ENCODE measurements at regions not wholly inside any gene's neighbourhood (a gene's known extent, or its start where the extent isn't known, plus 50 kb on each side); places are given as distances from the start of the nearest gene placed in this dataset.
A peak's percentile ranks its signal among the peaks of the same experiment; 100 is the strongest.

- Histone ChIP-seq H2AFZ (ENCODE audit: low read depth, low read length) (no peak overlapping the region), H3K27me3 (ENCODE audit: control insufficient read depth in 2 of 2, insufficient read depth in 2 of 2, low read length in 2 of 2) (no peaks in the 10 kb centered on the region), H3K79me2 (ENCODE audit: control insufficient read depth, insufficient read depth, low read length) (no peaks in the 10 kb centered on the region), H3K27ac (ENCODE audit: extremely low read depth, low read depth, low read length) (no peak overlapping the region), H3K9me3 (replicated peaks; ENCODE audit: control insufficient read depth, insufficient read depth, low read depth, low read length) (no peaks in the 10 kb centered on the region; the same call in 1 of the 2 replicates), H4K20me1 (replicated peaks; ENCODE audit: control insufficient read depth, insufficient read depth, low read length) (no peaks in the 10 kb centered on the region), H3K36me3 (ENCODE audit: control insufficient read depth, insufficient read depth, low read length) (no peaks in the 10 kb centered on the region), H3K4me2 (ENCODE audit: insufficient read depth, low read length) (no peak overlapping the region), H3K4me3 (no peak overlapping the region), H3K9ac (ENCODE audit: insufficient read depth in 1 of 2, low read depth in 2 of 2, low read length in 2 of 2) (no peak overlapping the region), H3K4me1 (replicated peaks in 1 of 2; ENCODE audit: control insufficient read depth in 2 of 2, insufficient read depth in 2 of 2, low read length in 2 of 2) (no peaks in the 10 kb centered on the region), H3K9me1 (ENCODE audit: control insufficient read depth, insufficient read depth, low read length) (no peaks in the 10 kb centered on the region)
- ATAC-seq (no peak), DNase-seq (ENCODE audit: extremely low read depth in 1 of 4, low spot score in 3 of 4) (no peak), FAIRE-seq (no peak)
- ChIA-PET POLR2A (no interaction called here), CTCF (ENCODE audit: low intra/inter-chr PET ratio) (no interaction called here)
- 2% methylated on average over 3 of the region's 3 CpGs for WGBS (ENCODE audit: insufficient coverage, low coverage, missing lambda C conversion rate)
- TF ChIP-seq POLR2B (IDR thresholded peaks at IDR 0.05; ENCODE audit: low read depth, partially characterized antibody) = no peak
- no peak for TF ChIP-seq HIVEP1 (CRISPR knock-in tag; IDR thresholded peaks at IDR 0.05)
- no peak for TF ChIP-seq ZFP36 (IDR thresholded peaks at IDR 0.05; ENCODE audit: low read depth, low read length, partially characterized antibody)
- TF ChIP-seq SMARCE1 (IDR thresholded peaks at IDR 0.05) = no peak
- no peak for TF ChIP-seq ZNF212 (CRISPR knock-in tag; IDR thresholded peaks at IDR 0.05)
- no peak for TF ChIP-seq RBM25 (IDR thresholded peaks at IDR 0.05; ENCODE audit: low read depth, low read length, severe bottlenecking)
- TF ChIP-seq MCM2 (IDR thresholded peaks at IDR 0.05; ENCODE audit: low read depth) = no peak
- TF ChIP-seq EHMT2 (IDR thresholded peaks at IDR 0.05) = no peak
- in situ Hi-C loops (cut with MboI) (no loop called here), intact Hi-C loops (cut with micrococcal nuclease) (no loop called here)
- BruUV-seq (replicated peaks) = no TSS peak
Measured at GRCh38 chr1:195005338-195005737, 1602.9 kb downstream of the KCNT2 start.

- Histone ChIP-seq H3K27ac (ENCODE audit: extremely low read depth, low read depth, low read length) (no peak overlapping the region), H3K9ac (ENCODE audit: insufficient read depth in 1 of 2, low read depth in 2 of 2, low read length in 2 of 2) (no peak overlapping the region), H3K4me2 (ENCODE audit: insufficient read depth, low read length) (no peak overlapping the region), H3K9me3 (replicated peaks; ENCODE audit: control insufficient read depth, insufficient read depth, low read depth, low read length) (no peaks in the 10 kb centered on the region; the same call in 1 of the 2 replicates), H3K4me1 (replicated peaks in 1 of 2; ENCODE audit: control insufficient read depth in 2 of 2, insufficient read depth in 2 of 2, low read length in 2 of 2) (no peaks in the 10 kb centered on the region), H3K4me3 (no peak overlapping the region), H2AFZ (ENCODE audit: low read depth, low read length) (no peak overlapping the region), H3K9me1 (ENCODE audit: control insufficient read depth, insufficient read depth, low read length) (no peaks in the 10 kb centered on the region), H3K36me3 (ENCODE audit: control insufficient read depth, insufficient read depth, low read length) (no peaks in the 10 kb centered on the region), H4K20me1 (replicated peaks; ENCODE audit: control insufficient read depth, insufficient read depth, low read length) (no peaks in the 10 kb centered on the region), H3K27me3 (ENCODE audit: control insufficient read depth in 2 of 2, insufficient read depth in 2 of 2, low read length in 2 of 2) (no peaks in the 10 kb centered on the region), H3K79me2 (ENCODE audit: control insufficient read depth, insufficient read depth, low read length) (no peaks in the 10 kb centered on the region)
- intact Hi-C loops (cut with micrococcal nuclease) = no loop called here
- DNase-seq (ENCODE audit: extremely low read depth in 1 of 4, low spot score in 3 of 4) (no peak), ATAC-seq (no peak), FAIRE-seq (no peak)
- POLR2A ChIA-PET = interaction anchor here (0.7 kb wide), 1 partner anchor 33 kb away, joined by 3 read pairs; no protein-coding TSS in a partner anchor
- no TSS peak for BruUV-seq (replicated peaks)
- no peak for TF ChIP-seq PBX2 (CRISPR knock-in tag; IDR thresholded peaks at IDR 0.05; ENCODE audit: low read depth)
- peak; percentile 21; the same call in 1 of the 2 replicates for TF ChIP-seq PBX2 (tag; conservative IDR thresholded peaks at IDR 0.05; ENCODE audit: low read depth)
- no peak for TF ChIP-seq TEAD2 (tag; IDR thresholded peaks at IDR 0.05)
- no peak for TF ChIP-seq TCF3 (CRISPR knock-in tag; IDR thresholded peaks at IDR 0.05)
- no peak for TF ChIP-seq MBD2 (IDR thresholded peaks at IDR 0.05; ENCODE audit: borderline replicate concordance, low read depth)
- CTCF ChIA-PET (ENCODE audit: low intra/inter-chr PET ratio) = no interaction called here
- in situ Hi-C loops (cut with MboI) = no loop called here
- WGBS (ENCODE audit: insufficient coverage, low coverage, missing lambda C conversion rate) = 6% methylated on average over 2 of the region's 2 CpGs
Measured at GRCh38 chr1:194990483-194990882, 1617.8 kb downstream of the KCNT2 start.

Data from K562 (cell line).